ENCODE measurements at regions not wholly inside any gene's neighbourhood (a gene's known extent, or its start where the extent isn't known, plus 50 kb on each side); places are given as distances from the start of the nearest gene placed in this dataset.

GRCh38 chr10:109106604-109107003 is 816.7 kb downstream of the XPNPEP1 start:
- H3K4me3 ChIP-seq (ENCODE audit: insufficient read depth, low read length, poor library complexity, severe bottlenecking) = no peak overlapping the region
- H3K4me2 ChIP-seq (ENCODE audit: low read depth, low read length, poor library complexity, severe bottlenecking) = no peak overlapping the region
- no peaks in the 10 kb centered on the region for H3K9me2 ChIP-seq (replicated peaks; ENCODE audit: insufficient read depth, low read length)
- no peak overlapping the region for H2AFZ ChIP-seq (ENCODE audit: low read depth, low read length, severe bottlenecking)
- no peak for TF ChIP-seq EZH2phosphoT487 (conservative IDR thresholded peaks at IDR 0.05; ENCODE audit: low read length)
- TF ChIP-seq, protein P1, sequence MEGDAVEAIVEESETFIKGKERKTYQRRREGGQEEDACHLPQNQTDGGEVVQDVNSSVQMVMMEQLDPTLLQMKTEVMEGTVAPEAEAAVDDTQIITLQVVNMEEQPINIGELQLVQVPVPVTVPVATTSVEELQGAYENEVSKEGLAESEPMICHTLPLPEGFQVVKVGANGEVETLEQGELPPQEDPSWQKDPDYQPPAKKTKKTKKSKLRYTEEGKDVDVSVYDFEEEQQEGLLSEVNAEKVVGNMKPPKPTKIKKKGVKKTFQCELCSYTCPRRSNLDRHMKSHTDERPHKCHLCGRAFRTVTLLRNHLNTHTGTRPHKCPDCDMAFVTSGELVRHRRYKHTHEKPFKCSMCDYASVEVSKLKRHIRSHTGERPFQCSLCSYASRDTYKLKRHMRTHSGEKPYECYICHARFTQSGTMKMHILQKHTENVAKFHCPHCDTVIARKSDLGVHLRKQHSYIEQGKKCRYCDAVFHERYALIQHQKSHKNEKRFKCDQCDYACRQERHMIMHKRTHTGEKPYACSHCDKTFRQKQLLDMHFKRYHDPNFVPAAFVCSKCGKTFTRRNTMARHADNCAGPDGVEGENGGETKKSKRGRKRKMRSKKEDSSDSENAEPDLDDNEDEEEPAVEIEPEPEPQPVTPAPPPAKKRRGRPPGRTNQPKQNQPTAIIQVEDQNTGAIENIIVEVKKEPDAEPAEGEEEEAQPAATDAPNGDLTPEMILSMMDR (IDR thresholded peaks at IDR 0.05; ENCODE audit: insufficient read depth, low read length, poor library complexity, severe bottlenecking) = no peak
- no peaks in the 10 kb centered on the region for H3F3A ChIP-seq (ENCODE audit: insufficient read depth)
- H3K36me3 ChIP-seq (ENCODE audit: low read length) = no peaks in the 10 kb centered on the region
- no peaks in the 10 kb centered on the region for H3K27me3 ChIP-seq (ENCODE audit: low read length)
- H3K9me3 ChIP-seq (ENCODE audit: insufficient read depth, low read length) = no peaks in the 10 kb centered on the region
- H3K27ac ChIP-seq (ENCODE audit: low read depth, low read length) = no peak overlapping the region
- no peak overlapping the region for H3K9ac ChIP-seq (ENCODE audit: low read length)
- H4K20me1 ChIP-seq (ENCODE audit: low read depth, low read length) = no peaks in the 10 kb centered on the region
- H3K79me2 ChIP-seq (ENCODE audit: insufficient read depth, low read length) = no peaks in the 10 kb centered on the region

DNA sequence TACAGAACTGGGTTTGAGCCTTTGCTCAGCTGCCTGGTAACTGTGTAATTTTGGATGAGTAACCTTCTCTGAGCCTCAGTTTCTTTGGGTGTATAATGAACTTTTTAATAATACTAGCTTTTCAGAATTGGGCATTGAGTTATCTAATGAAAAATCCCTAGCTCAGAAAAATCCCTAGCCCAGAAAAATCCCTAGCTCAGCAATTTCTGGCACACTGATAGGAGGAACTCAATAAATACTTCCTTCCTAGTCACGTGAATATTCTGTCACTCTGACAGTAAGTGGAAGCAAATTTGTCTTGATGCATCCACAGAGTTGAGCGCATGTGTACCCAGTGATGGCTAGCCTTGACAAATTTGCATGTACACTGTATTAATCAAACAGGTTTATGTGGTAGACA is 817.6 kb downstream of the XPNPEP1 start:
- Histone ChIP-seq H3K9ac (ENCODE audit: low read length) (no peak overlapping the region), H3K4me3 (ENCODE audit: insufficient read depth, low read length, poor library complexity, severe bottlenecking) (no peak overlapping the region), H3K9me2 (replicated peaks; ENCODE audit: insufficient read depth, low read length) (no peaks in the 10 kb centered on the region), H3K79me2 (ENCODE audit: insufficient read depth, low read length) (no peaks in the 10 kb centered on the region), H3K9me3 (ENCODE audit: insufficient read depth, low read length) (no peaks in the 10 kb centered on the region), H3F3A (ENCODE audit: insufficient read depth) (no peaks in the 10 kb centered on the region), H4K20me1 (ENCODE audit: low read depth, low read length) (no peaks in the 10 kb centered on the region), H3K36me3 (ENCODE audit: low read length) (no peaks in the 10 kb centered on the region), H2AFZ (ENCODE audit: low read depth, low read length, severe bottlenecking) (no peak overlapping the region), H3K27ac (ENCODE audit: low read depth, low read length) (no peak overlapping the region), H3K4me2 (ENCODE audit: low read depth, low read length, poor library complexity, severe bottlenecking) (no peak overlapping the region), H3K27me3 (ENCODE audit: low read length) (no peaks in the 10 kb centered on the region)
- TF ChIP-seq, protein P1 (IDR thresholded peaks at IDR 0.05; ENCODE audit: insufficient read depth, low read length, poor library complexity, severe bottlenecking) = no peak
- no peak for TF ChIP-seq EZH2phosphoT487 (conservative IDR thresholded peaks at IDR 0.05; ENCODE audit: low read length)

GRCh38 chr10:109104806-109105205 is 818.5 kb downstream of the XPNPEP1 start:
- Histone ChIP-seq H3K4me3 (ENCODE audit: insufficient read depth, low read length, poor library complexity, severe bottlenecking) (no peak overlapping the region), H2AFZ (ENCODE audit: low read depth, low read length, severe bottlenecking) (no peak overlapping the region), H3K9me2 (replicated peaks; ENCODE audit: insufficient read depth, low read length) (no peaks in the 10 kb centered on the region), H3K9me3 (ENCODE audit: insufficient read depth, low read length) (no peaks in the 10 kb centered on the region), H3K36me3 (ENCODE audit: low read length) (no peaks in the 10 kb centered on the region), H4K20me1 (ENCODE audit: low read depth, low read length) (no peaks in the 10 kb centered on the region), H3K27ac (ENCODE audit: low read depth, low read length) (no peak overlapping the region), H3K4me2 (ENCODE audit: low read depth, low read length, poor library complexity, severe bottlenecking) (no peak overlapping the region), H3F3A (ENCODE audit: insufficient read depth) (no peaks in the 10 kb centered on the region), H3K79me2 (ENCODE audit: insufficient read depth, low read length) (no peaks in the 10 kb centered on the region), H3K9ac (ENCODE audit: low read length) (no peak overlapping the region), H3K27me3 (ENCODE audit: low read length) (no peaks in the 10 kb centered on the region)
- TF ChIP-seq EZH2phosphoT487 (conservative IDR thresholded peaks at IDR 0.05; ENCODE audit: low read length) = no peak
- TF ChIP-seq, protein P1 (IDR thresholded peaks at IDR 0.05; ENCODE audit: insufficient read depth, low read length, poor library complexity, severe bottlenecking) = no peak
